Stimulated activated CD4-positive, alpha-beta T cell treated with anti-CD3 and anti-CD28 coated beads, Interleukin-4, amount 100 ng/mL, for 24 hours (primary cell): ENCODE measurements at regions not wholly inside any gene's neighbourhood (a gene's known extent, or its start where the extent isn't known, plus 50 kb on each side); places are given as distances from the start of the nearest gene placed in this dataset.
A peak's percentile ranks its signal among the peaks of the same experiment; 100 is the strongest.
"Not testable (repeated sequence)": the region's sequence is repeated elsewhere in the genome, so short reads cannot be mapped to it uniquely, and the experiment has no call there.

Source experiments
- DNase-seq: peaks from one replicate; pipeline ENCODE4 v3.0.0-alpha.2; 2020

DNA sequence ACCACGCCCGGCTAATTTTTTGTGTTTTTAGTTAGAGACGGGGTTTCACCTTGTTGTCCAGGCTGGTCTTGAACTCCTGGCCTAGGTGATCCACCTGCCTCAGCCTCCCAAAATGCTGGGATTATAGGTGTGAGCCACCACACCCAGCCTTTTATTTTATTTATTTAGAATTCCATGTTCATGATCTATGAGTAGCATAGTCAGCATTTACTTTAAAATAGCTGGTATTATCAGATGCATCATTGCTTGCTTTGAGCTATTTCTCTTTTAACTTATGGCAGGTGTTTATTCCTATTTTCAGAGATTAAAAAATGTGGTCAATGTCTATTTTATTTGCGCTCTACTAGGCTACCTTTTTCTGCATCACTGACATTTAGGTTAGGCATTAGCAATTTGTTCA, 152.0 kb downstream of the UTRN start:
- no peak for DNase-seq

DNA sequence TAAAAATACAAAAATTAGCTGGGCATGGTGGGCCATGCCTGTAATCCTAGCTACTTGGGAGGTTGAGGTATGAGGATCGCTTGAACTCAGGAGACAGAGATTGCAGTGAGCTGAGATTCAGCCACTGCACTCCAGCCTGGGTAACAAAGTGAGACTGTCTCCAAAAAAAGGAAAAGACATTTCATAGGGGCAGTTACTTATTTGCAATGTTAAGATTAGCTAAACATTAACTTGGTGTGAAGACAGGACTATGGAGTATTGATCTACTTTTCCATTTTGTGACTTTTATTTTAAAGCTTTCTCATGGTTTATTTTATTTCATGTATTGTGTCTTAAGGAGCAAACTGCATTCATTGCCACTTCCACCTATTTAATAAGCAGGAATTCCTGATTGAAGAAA, 153.0 kb downstream of the UTRN start:
- no peak for DNase-seq

DNA sequence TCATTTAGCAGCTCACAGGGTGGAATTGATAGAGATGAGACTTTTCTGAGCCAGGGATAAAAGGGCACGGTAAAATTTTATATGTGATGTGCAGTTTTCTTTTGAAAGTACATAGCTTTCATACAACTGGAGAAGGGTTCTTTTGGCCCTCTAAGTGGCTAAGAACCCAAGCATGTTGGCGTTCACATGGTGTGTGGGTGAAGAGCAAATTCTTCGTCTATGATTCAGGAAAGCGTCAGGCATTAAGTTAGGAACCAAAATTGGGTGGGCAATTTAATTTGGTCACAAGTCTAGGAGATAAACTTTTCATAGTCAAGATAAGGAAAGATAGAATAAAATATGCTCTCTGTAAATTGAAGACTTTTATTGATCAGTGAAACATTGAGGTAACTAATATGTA, 153.9 kb downstream of the UTRN start:
- DNase-seq = no peak

DNA sequence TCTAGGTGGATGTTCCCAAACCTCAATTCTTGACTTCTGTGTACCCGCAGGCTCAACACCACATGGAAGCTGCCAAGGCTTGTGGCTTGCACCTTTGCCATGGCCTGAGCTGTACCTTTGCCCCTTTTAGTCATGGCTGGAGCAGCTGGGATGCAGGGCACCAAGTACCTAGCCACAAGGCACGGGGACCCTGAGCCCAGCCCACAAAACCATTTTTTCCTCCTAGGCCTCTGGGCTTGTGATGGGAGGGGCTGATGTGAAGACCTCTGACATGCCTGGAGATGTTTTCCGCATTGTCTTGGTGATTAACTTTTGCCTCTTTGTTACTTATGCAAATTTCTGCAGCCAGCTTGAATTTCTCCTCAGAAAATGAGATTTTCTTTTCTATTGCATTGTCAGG, 156.7 kb downstream of the UTRN start:
- not testable (repeated sequence) for DNase-seq

DNA sequence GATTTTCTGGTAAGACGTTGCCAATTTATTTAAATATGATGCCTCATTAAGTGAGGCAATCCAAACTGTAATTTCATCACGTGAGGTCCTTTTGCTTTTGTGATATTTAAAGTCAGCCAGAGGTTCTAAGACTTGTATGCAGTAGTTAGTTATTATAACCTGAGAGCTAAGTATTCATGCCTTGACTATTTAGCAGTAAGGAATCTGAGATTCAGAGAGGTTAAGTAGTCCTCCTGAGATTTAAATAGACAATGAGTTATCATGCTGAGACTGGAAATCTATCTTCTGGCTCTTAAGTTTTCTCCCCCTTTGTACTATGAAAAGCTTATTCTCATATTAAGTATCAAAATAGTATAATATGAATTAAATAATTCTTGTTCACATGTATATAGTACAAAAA, 158.0 kb downstream of the UTRN start:
- DNase-seq = no peak

DNA sequence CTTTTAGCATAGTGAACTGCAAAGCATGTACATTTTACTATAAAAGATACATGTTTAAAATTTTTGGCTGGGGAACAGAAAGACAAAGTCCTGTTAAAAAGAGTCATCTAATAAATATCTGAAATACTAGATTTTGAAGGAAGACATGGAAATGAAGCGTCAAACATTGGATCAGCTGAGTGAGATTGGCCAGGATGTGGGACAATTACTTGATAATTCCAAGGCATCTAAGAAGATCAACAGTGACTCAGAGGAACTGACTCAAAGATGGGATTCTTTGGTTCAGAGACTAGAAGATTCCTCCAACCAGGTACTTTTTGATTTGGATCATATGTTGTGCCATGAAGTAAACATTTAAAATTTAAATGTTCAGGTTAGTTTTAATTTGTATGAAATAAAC, 162.3 kb downstream of the UTRN start:
- no peak for DNase-seq

DNA sequence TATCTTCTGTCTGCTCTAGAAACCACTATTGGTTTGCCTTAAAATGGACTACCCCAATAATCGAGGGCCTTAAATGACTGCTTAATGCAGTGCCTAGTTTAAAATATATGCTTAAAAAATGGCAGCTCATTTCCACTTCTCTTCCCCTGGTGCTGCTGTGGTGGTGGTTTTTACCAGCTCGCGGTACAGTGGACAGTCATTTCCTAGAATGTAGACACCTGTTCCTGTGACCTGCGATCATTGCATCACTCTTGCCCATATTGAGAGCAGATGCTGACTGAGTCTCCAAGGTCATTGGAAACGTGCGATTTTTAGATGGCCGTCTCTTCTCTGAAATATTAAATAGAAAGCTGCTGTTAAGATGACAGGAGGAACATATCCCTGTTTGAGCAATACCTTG, 164.1 kb downstream of the UTRN start:
- DNase-seq = no peak

DNA sequence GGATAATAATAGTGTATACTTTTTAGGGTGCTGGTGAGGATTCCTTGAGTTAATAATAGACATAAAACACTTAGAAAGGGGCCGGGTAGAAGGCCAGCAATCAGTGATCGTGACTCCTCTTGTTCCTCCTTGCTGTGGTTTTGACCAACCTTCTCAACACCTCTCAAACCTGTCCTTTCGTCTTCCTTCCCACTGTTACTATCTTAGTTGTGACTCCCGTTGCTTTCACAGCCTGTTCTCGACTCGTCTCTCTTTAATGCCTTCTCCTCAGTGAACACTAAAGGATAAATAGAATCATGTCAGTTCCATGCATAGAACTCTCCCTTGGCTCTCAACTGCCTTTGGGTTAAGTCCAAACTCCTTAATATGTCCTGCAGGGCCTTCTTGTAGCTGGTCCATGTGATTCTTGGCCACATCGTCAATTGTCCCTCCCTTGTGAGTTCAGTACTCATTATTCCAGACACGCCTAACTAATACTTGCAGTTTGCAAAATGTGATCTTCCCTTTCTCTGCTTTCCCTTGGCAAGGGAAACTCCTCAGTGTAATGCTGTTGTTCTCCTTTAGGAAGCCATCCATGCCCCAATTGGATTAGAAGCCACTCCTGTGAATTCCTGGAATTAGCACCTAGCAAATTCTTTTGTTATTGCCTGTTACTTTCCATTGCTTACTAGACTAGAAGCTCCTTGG, 164.9 kb downstream of the UTRN start:
- no peak for DNase-seq

DNA sequence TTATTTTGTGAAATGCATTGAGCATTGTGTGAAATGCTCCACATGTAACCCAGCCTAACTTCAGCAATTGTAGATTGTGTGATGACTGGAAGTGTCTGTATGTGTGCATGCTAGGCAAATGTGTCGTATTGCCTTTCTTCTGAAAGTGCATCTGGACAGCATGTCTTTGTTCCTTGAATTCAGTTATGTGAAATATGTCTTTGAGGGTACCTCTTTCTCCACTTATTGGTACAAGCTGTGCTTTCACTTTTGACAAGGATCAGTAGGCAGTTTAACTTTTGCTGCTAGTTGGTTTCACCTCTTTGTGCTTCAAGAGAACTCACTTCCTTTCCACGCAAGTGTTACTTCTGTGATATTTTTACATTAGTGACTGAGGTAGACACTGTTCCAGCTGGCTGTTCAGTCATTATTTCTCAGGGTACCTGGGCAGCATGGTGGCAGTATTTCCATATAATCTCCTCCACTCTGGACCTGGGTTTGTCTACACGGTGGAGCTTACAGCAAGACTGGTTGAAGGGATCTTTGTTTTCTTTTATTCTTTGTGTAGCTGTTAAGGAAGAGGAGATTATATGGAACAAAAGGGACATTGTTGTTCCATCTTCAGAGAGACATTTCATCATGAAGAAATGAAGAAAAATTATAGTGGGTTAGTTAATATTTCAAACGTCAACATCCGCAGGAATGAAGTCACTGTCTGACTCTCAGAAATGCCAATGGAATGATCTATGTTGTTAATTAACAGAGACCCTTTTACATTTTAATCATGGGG, 175.4 kb downstream of the UTRN start:
- no peak for DNase-seq

DNA sequence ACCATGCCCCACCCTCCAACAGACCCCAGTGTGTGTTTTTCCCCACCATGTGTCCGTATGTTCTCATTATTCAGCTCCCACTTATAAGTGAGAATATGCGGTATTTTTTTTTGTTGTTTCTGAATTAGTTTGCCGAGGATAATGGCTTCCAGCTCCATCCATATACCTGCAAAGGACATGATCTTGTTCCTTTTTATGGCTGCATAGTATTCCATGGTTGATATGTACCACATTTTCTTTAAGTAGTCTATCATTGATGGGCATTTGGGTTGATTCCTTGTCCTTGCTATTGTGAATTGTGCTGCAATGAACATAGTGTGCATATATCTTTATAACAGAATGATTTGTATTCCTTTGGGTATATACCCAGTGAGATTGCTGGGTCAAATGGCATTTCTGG, 176.9 kb downstream of the UTRN start:
- DNase-seq = no peak

DNA sequence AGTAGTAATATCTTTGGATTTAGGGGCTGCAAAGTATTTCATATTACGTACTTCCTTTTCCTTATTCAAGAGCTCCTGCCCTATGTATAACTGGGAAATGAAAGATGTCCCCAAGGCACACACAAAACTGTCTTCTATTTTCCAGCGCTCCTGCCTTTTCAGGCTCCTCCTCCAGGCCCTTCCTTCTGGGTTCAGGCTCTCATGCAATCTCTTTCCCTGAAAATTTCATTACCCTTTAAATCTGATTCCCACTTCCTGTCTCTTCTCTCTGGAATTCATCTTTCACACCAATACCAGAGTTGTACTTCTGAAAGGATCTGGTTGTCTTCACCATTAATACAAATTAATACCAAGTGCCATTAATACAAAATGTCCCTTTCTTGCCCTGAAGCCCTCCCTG, 181.6 kb downstream of the UTRN start:
- no peak for DNase-seq

DNA sequence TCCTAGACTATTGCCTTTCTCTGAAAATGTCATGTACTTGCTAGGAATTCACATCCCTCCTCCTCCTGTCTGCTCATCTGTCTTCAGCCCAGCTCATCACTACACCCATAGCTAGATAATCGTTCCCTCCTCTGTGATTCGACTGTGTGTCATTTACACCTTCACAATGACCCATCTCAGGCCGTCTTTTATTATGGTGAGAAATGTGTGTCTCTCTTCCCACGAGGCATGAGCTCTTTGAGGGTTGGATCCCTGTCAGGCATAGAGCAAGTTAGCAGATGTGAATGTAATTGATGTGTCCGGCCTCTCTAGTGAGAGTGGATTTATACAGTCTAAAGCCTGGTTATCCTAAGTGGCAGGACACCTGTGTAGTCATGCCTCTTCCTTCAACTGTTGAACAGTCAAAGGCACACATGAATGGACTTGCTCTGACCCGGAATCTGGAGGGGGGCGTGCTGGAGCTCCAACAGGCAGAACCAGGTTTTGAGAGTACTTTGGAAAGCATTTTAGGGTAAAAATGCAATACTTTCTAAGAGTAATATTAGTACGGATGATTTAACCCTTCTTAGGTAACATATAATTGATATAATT, 182.1 kb downstream of the UTRN start:
- DNase-seq = no peak

DNA sequence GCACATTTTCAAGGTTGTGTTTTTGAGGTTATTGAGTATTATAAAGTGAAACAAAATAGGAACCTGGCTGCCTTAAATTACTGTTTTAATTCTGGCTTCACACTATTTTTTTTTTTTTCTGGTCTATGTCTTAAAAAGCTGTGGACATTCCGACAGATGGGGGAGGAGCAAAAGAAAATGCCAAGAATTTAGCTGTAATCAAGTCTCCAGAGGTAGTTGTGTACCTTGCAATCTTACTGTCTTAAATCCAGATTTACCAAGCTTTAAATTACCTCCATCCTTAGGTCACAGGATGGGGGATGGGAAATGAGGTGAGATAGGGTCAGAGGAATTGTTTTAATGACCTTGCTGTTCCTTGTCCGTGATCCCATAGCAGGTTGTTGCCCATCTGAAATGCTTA, 182.8 kb downstream of the UTRN start:
- no peak for DNase-seq

DNA sequence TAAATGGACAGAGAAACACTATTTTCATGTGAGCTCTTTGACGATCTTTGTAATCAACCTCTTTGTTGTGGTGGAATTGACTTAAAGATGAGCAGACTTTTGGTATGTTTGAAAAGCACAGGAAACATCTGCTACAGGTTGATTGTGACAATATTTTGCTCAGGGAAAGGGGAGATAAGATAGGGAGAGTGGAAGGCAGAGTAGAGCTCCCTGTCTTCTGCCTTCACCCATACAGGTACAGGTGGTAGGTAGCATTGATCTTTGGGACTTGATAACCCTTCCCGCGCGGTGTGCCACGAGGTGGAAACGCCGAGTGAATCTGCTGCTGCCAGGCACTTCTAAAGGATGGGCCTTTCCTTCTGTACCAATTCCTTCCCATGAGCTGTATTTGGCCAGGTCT, 183.6 kb downstream of the UTRN start:
- peak; percentile 20 for DNase-seq

DNA sequence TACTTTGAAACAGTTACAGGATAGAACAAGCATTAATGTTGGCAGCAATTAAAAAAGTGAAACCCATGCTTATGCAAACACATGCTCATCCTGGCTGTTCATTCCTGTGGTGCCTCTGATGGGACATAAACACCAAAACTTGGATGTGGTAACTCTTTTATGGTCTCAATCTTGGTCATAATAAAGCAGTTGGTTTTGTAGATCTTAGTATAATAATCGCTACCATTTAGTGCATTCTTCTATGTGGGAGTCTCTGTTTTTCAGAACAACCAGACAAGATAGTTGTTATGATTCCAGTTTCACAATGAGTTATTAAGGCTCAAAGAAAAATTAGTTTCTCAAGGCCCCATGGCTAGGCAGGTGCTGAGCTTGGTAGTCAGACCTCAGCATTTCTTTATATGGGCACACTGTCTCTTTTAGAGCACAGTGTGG, 184.0 kb downstream of the UTRN start:
- peak; percentile 33 for DNase-seq

DNA sequence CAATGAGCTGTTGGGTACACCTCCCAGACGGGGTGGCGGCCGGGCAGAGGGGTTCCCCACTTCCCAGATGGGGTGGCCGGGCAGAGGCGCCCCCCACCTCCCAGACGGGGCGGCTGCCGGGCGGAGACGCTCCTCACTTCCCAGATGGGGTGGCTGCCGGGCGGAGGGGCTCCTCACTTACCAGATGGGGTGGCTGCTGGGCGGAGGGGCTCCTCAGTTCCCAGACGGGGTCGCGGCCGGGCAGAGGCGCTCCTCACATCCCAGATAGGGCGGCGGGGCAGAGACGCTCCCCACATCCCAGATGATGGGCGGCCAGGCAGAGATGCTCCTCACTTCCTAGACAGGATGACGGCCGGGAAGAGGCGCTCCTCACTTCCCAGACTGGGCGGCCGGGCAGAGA, 185.1 kb downstream of the UTRN start:
- DNase-seq = not testable (repeated sequence)

DNA sequence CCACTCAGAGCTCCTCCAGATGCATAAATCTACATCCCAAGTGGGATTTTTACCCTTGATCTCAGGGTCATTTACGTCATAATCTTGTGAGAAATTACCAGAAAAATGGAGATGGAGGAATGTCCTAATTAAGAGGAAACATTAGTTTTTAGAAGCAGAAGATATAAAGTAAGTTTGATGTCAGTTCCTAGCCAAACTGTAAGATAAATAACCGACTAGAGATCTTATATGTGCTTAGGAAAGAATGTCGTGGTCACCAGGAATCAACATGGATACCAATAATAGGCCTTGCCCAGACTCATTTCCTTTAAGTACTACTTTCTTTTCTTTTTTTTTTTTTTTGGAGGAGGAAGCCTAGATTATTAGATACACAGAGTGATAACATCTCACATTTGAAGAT, 186.9 kb downstream of the UTRN start:
- no peak for DNase-seq

DNA sequence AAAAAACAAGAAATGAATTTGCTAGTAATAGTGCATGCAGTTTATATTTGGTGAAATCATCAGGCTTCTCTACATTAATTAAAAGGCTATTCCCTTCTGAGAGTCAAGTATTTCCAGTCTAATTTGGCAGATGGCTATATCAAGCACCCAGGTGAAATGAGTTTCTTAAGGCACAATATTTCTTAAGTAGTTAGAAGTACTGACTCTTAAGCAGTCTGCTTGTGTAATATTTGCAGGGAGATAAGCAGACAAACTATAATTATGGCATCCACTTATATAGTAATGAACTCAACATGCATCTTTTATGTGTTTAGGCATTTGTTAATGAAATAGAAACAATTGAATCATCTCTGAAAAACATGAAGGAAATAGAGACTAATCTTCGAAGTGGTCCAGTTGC, 189.2 kb downstream of the UTRN start:
- DNase-seq = no peak

DNA sequence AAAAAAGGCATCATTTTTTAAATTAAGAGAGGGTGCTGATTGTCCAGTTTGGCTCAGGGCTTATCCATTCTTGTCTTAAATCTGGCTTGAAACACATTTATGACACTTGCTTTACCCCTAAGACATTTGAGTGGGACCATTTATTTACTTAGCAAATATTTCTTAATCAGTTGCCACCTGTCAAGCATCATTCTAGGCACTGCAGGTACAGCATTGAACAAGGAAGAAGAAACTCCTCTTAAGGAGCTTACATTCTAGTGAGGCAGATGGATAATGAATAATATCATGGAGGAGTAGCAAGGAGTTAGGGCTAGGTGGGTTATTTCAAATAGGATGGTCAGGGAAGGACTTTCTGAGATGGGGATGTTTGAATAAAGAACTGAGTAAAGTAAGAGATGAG, 189.8 kb downstream of the UTRN start:
- no peak for DNase-seq

DNA sequence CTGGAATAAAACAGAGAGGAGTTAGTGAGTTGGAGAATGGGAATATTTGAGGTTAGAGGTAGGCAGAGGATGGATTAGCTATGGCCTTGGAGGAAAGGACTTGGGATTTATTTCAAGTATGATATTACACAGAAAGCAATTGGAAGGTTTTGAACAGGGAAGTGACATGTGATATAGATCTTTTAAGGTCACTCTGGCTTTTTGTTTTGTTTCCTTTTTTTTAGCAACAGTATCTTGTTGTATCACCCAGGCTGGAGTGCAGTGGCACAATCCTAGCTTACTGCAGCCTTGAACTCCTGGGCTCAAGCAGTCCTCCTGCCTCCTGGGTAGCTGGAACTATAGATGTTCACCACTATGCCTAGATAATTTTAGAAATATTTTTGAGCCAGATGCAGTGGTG, 190.3 kb downstream of the UTRN start:
- no peak for DNase-seq

DNA sequence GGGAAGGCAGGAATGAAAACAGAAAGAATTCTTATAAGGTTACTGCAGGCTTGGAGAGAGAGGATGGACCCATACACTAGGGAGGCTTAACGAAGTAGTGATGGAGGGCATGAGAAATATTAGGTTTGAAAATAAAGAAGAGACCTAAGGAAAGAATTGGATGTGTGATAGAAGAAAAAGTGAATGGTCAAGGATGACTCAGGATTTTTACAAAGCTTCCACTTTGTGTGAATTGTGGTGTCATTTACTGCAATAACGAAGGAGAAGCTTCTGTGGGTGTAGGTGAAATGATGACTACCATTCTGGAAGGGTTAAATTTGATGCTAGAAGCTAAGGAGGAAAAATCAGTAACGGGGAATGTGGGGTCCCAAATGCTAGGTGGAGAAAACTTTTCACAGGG, 191.2 kb downstream of the UTRN start:
- no peak for DNase-seq

DNA sequence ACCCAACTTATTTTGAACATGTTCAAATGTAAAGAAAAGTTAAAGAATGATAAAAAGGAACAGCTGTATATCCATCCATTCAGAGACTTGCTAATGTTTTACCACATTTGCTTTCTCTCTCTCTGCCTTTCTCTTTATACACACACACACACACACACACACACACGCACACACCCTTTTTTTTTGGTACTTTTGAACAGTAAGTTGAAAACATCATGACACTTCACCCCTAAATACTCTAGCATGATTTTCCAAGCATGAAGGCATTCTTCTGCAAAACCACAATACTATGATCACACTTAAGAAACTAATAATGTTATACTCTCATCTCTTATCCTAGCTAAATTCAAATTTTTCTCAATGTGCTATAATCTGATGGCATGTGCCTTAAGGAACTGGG, 192.3 kb downstream of the UTRN start:
- DNase-seq = no peak

DNA sequence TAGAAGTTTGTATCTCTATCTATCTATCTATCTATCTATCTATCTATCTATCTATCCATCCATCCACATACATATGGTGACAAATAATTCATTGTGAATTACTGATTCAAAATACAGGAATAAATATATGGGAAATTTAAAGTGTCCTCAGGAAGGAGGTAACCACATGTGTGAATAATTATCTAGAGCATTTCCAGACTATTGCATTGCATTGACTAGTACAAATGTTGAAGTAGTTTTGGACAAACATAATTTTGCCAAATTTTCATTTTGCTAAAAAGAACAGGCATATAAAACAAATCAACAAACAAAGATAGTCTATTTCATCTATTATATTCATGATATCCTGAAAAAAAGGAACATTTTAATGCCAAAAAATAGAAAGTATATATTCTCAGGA, 192.7 kb downstream of the UTRN start:
- no peak for DNase-seq

DNA sequence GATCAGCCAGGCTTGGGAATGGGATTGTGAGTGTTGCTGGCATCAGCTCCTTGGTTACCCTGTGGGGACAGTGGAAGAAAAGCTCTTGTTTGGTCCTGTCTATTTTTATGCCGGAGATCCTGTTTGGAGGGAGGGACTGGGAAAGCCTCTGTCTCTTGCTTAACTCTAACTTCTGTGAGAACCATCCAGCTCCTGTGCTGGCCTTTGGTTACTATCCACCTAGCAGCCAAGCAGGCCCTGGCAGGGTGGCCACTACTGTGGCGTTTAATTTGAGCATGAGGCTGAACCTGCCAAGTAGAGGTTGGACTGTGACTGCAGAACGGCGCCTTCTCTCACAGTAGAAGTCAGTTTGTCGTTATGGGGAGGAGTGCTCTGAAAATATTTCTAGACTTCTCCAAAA, 193.3 kb downstream of the UTRN start:
- no peak for DNase-seq

DNA sequence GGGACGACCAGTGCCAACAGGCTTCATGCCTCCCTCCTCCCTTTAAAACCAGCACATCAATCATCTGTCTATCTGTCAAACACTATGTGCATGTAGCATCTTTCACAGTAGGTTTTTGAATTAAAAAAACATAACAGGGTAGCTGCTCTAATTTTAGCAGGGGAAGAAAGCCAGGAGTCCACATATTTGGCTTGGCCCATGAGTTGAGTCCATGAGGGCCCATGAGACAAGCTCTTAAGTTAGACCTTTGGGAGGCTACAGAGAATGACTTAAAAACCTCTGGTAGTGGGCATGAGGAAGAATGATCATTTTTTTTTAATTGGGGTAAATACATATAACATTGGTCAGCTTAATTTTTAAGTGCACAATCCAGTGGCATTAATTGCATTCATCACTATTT, 194.9 kb downstream of the UTRN start:
- DNase-seq = no peak
